Transverse colon (tissue), 4 donors: ENCODE measurements at regions not wholly inside any gene's neighbourhood (a gene's known extent, or its start where the extent isn't known, plus 50 kb on each side); places are given as distances from the start of the nearest gene placed in this dataset.

Experiments used
- CTCF ChIP-seq, 5 experiments: fragments of 200-600 bp in 3 of 5; fragments of 450-650 bp in 2 of 5; sonication (generic) in 3 of 5; IDR thresholded peaks; 1 replicate in 2 of 5; 2 replicates in 3 of 5; pipeline ENCODE4 v1.5.1; 2016 to 2017; ENCODE audit warnings: antibody characterized with exemption in 5 of 5, inconsistent platforms in 3 of 5, mild to moderate bottlenecking in 2 of 5, moderate library complexity in 1 of 5
- EP300 ChIP-seq: sonication (generic); formaldehyde crosslinking; IDR thresholded peaks from one replicate; pipeline ENCODE4 v1.6.1; 2017; ENCODE audit warnings: antibody characterized with exemption, low read depth
- POLR2A ChIP-seq: fragments of 450-650 bp; IDR thresholded peaks from one replicate; pipeline ENCODE4 v1.6.1; 2016; ENCODE audit warnings: antibody characterized with exemption, mild to moderate bottlenecking, moderate library complexity
- POLR2AphosphoS5 ChIP-seq, 3 donors: sonication (generic); formaldehyde crosslinking; IDR thresholded peaks; one replicate each; pipeline ENCODE4 v1.6.1; 2016; ENCODE audit warnings: antibody characterized with exemption in 3 of 3

GRCh38 chr10:37703114-37703513 is 154.3 kb downstream of the ZNF248 start:
- TF ChIP-seq CTCF (IDR thresholded peaks at IDR 0.05) (no peak), POLR2A (no peak), POLR2AphosphoS5 (IDR thresholded peaks at IDR 0.05) (no peak), EP300 (no peak)
